Suprapubic skin (tissue), 4 donors: ENCODE measurements at regions not wholly inside any gene's neighbourhood (a gene's known extent, or its start where the extent isn't known, plus 50 kb on each side); places are given as distances from the start of the nearest gene placed in this dataset.

ENCODE experiments used
- DNase-seq, 2 donors: peaks; one replicate each; pipeline ENCODE4 v3.0.0-alpha.2; 2019; ENCODE audit warnings: low spot score in 2 of 2
- H3K27ac ChIP-seq: fragments of 200-600 bp; sonication (generic); one replicate; pipeline ENCODE4 v1.5.1; 2019
- H3K27me3 ChIP-seq: fragments of 200-600 bp; sonication (generic); one replicate; pipeline ENCODE4 v1.5.1; 2019
- H3K36me3 ChIP-seq: fragments of 200-600 bp; sonication (generic); one replicate; pipeline ENCODE4 v1.5.1; 2019
- H3K4me1 ChIP-seq: fragments of 200-600 bp; sonication (generic); one replicate; pipeline ENCODE4 v1.5.1; 2019
- H3K4me3 ChIP-seq: fragments of 200-600 bp; sonication (generic); one replicate; pipeline ENCODE4 v1.5.1; 2019; ENCODE audit warnings: mild to moderate bottlenecking
- H3K9me3 ChIP-seq: fragments of 200-600 bp; sonication (generic); one replicate; pipeline ENCODE4 v1.5.1; 2019
- EP300 ChIP-seq: sonication (generic); formaldehyde crosslinking; IDR thresholded peaks from one replicate; pipeline ENCODE4 v1.6.1; 2017; ENCODE audit warnings: antibody characterized with exemption
- POLR2A ChIP-seq, 2 donors: fragments of 450-650 bp; IDR thresholded peaks; one replicate each; pipeline ENCODE4 v1.6.1; 2017; ENCODE audit warnings: antibody characterized with exemption in 2 of 2, mild to moderate bottlenecking in 2 of 2, moderate library complexity in 2 of 2
- POLR2AphosphoS5 ChIP-seq, 3 donors: sonication (generic); formaldehyde crosslinking; IDR thresholded peaks; one replicate each; pipeline ENCODE4 v1.6.1; 2017; ENCODE audit warnings: antibody characterized with exemption in 3 of 3
- WGBS: methylation state at CpG from one replicate; pipeline ENCODE4 v1.1.5; 2018; 5-methylcytosine and 5-hydroxymethylcytosine counted together
- TF ChIP-seq, protein P1 (sequence below), 2 donors: fragments of 200-600 bp in 1 of 2; fragments of 450-650 bp in 1 of 2; sonication (generic) in 1 of 2; IDR thresholded peaks; one replicate each; pipeline ENCODE4 v1.5.1; 2016 to 2019; ENCODE audit warnings: antibody characterized with exemption in 2 of 2, mild to moderate bottlenecking in 1 of 2, moderate library complexity in 1 of 2

DNA sequence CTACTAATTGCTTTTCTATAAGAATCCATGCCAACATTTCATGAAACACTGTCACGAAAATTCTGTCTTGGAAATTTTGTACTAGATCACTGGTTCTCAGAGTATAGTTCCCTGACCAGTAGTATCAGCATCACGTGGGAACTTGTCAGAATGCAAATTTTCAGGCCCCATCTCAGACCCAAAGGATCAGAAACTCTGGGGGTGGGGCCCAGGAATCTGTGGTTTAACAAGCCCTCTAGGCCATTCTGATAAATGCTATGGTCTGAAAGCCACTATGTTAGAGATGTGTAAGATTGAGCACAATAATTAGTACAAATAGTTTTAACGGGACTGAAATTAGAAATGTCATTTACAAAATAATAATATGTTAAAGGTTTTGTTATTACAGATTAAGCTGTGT, 615.7 kb upstream of the ARRDC3 start:
- Histone ChIP-seq H3K27ac (no peak overlapping the region), H3K9me3 (no peaks in the 10 kb centered on the region), H3K4me1 (no peaks in the 10 kb centered on the region), H3K36me3 (no peaks in the 10 kb centered on the region), H3K27me3 (no peaks in the 10 kb centered on the region), H3K4me3 (no peak overlapping the region)
- 70% methylated on average over 3 of the region's 3 CpGs for WGBS
- DNase-seq: no peak
- TF ChIP-seq POLR2A (IDR thresholded peaks at IDR 0.05): no peak
- TF ChIP-seq POLR2AphosphoS5 (IDR thresholded peaks at IDR 0.05): no peak
- TF ChIP-seq, protein P1, sequence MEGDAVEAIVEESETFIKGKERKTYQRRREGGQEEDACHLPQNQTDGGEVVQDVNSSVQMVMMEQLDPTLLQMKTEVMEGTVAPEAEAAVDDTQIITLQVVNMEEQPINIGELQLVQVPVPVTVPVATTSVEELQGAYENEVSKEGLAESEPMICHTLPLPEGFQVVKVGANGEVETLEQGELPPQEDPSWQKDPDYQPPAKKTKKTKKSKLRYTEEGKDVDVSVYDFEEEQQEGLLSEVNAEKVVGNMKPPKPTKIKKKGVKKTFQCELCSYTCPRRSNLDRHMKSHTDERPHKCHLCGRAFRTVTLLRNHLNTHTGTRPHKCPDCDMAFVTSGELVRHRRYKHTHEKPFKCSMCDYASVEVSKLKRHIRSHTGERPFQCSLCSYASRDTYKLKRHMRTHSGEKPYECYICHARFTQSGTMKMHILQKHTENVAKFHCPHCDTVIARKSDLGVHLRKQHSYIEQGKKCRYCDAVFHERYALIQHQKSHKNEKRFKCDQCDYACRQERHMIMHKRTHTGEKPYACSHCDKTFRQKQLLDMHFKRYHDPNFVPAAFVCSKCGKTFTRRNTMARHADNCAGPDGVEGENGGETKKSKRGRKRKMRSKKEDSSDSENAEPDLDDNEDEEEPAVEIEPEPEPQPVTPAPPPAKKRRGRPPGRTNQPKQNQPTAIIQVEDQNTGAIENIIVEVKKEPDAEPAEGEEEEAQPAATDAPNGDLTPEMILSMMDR (IDR thresholded peaks at IDR 0.05): no peak
- no peak for TF ChIP-seq EP300

DNA sequence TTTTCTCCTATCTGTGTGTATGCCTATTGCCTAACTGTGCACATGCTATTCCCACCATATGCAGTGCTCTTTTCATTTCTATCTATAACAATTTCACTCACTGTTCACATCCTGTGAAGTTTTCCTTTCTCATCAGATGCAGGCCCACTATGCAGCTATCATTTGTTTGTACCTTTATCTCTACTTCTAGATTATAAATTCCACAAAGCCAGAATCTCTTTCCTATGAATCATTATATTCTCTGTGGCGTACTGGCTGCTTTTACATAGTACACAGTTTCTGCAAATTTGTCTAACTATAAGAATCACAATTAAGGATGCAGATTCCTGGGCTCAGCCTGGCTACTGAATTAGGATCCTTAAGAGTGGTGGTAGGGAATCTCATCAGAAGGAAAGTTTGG, 600.8 kb upstream of the ARRDC3 start:
- Histone ChIP-seq H3K36me3 (no peaks in the 10 kb centered on the region), H3K9me3 (no peaks in the 10 kb centered on the region), H3K4me3 (no peak overlapping the region), H3K27me3 (no peaks in the 10 kb centered on the region), H3K27ac (no peak overlapping the region), H3K4me1 (no peaks in the 10 kb centered on the region)
- 87% methylated on average over 1 of the region's 1 CpG for WGBS
- no peak for DNase-seq
- TF ChIP-seq EP300: no peak
- no peak for TF ChIP-seq POLR2A (IDR thresholded peaks at IDR 0.05)
- TF ChIP-seq POLR2AphosphoS5 (IDR thresholded peaks at IDR 0.05): no peak
- TF ChIP-seq, protein P1 (IDR thresholded peaks at IDR 0.05): no peak

GRCh38 chr5:91978221-91978882, 595.2 kb upstream of the ARRDC3 start:
- TF ChIP-seq POLR2A (IDR thresholded peaks at IDR 0.05): no peak
- no peak for TF ChIP-seq EP300
- TF ChIP-seq POLR2AphosphoS5 (IDR thresholded peaks at IDR 0.05): no peak
- TF ChIP-seq, protein P1 (IDR thresholded peaks at IDR 0.05): no peak
- no peak overlapping the region for H3K27ac ChIP-seq
- no peaks in the 10 kb centered on the region for H3K27me3 ChIP-seq
- no peak overlapping the region for H3K4me3 ChIP-seq
- H3K4me1 ChIP-seq: no peaks in the 10 kb centered on the region
- no peaks in the 10 kb centered on the region for H3K36me3 ChIP-seq
- DNase-seq: no peak
- H3K9me3 ChIP-seq: no peaks in the 10 kb centered on the region
- 78% methylated on average over 2 of the region's 2 CpGs for whole genome bisulfite sequencing

- Histone ChIP-seq H3K27ac (no peak overlapping the region), H3K9me3 (no peaks in the 10 kb centered on the region), H3K4me3 (no peak overlapping the region), H3K36me3 (no peaks in the 10 kb centered on the region), H3K4me1 (no peaks in the 10 kb centered on the region), H3K27me3 (no peaks in the 10 kb centered on the region)
- no peak for DNase-seq
- no peak for TF ChIP-seq POLR2AphosphoS5 (IDR thresholded peaks at IDR 0.05)
- TF ChIP-seq EP300: no peak
- no peak for TF ChIP-seq POLR2A (IDR thresholded peaks at IDR 0.05)
- TF ChIP-seq, protein P1 (IDR thresholded peaks at IDR 0.05): no peak
These were observed 594.5 kb upstream of the ARRDC3 start for GRCh38 chr5:91977579-91977978.

GRCh38 chr5:91976451-91976850, 593.3 kb upstream of the ARRDC3 start:
- Histone ChIP-seq H3K36me3 (no peaks in the 10 kb centered on the region), H3K9me3 (no peaks in the 10 kb centered on the region), H3K4me3 (no peak overlapping the region), H3K27me3 (no peaks in the 10 kb centered on the region), H3K27ac (no peak overlapping the region), H3K4me1 (no peaks in the 10 kb centered on the region)
- WGBS: 30% methylated on average over 3 of the region's 3 CpGs
- no peak for TF ChIP-seq EP300
- DNase-seq: no peak

- TF ChIP-seq, protein P1 (IDR thresholded peaks at IDR 0.05): no peak
- TF ChIP-seq POLR2AphosphoS5 (IDR thresholded peaks at IDR 0.05): no peak
- no peak for TF ChIP-seq EP300
- TF ChIP-seq POLR2A (IDR thresholded peaks at IDR 0.05): no peak
- no peaks in the 10 kb centered on the region for H3K9me3 ChIP-seq
- no peak overlapping the region for H3K4me3 ChIP-seq
- no peaks in the 10 kb centered on the region for H3K36me3 ChIP-seq
- no peak for DNase-seq
- no peaks in the 10 kb centered on the region for H3K4me1 ChIP-seq
- no peak overlapping the region for H3K27ac ChIP-seq
- 87% methylated on average over 1 of the region's 1 CpG for WGBS
- H3K27me3 ChIP-seq: no peaks in the 10 kb centered on the region
These were observed 580.0 kb upstream of the ARRDC3 start for GRCh38 chr5:91963166-91963565.
